A549 (cell line): ENCODE measurements at regions not wholly inside any gene's neighbourhood (a gene's known extent, or its start where the extent isn't known, plus 50 kb on each side); places are given as distances from the start of the nearest gene placed in this dataset.
"Not testable (repeated sequence)": the region's sequence is repeated elsewhere in the genome, so short reads cannot be mapped to it uniquely, and the experiment has no call there.

Experiments
- CEBPB ChIP-seq, 2 experiments: fragments of >200 bp in 1 of 2; sonication (Bioruptor Twin) in 1 of 2; formaldehyde crosslinking in 1 of 2; IDR thresholded peaks; 2 replicates each; pipeline ENCODE4 v1.6.1; 2012 to 2016
- CTCF ChIP-seq: fragments of >200 bp; sonication (Bioruptor Twin); formaldehyde crosslinking; IDR thresholded peaks from 3 replicates; pipeline ENCODE4 v1.5.1; 2016
- USF2 ChIP-seq: fragments of 450-650 bp; IDR thresholded peaks from 2 replicates; pipeline ENCODE4 v1.6.1; 2014; ENCODE audit warnings: antibody characterized with exemption

GRCh38 chr10:33013331-33013730 lies 55.3 kb upstream of the ITGB1 start:
- not testable (repeated sequence) for TF ChIP-seq CTCF; CEBPB (IDR thresholded peaks at IDR 0.05); USF2
